ENCODE measurements at regions not wholly inside any gene's neighbourhood (a gene's known extent, or its start where the extent isn't known, plus 50 kb on each side); places are given as distances from the start of the nearest gene placed in this dataset.

DNA sequence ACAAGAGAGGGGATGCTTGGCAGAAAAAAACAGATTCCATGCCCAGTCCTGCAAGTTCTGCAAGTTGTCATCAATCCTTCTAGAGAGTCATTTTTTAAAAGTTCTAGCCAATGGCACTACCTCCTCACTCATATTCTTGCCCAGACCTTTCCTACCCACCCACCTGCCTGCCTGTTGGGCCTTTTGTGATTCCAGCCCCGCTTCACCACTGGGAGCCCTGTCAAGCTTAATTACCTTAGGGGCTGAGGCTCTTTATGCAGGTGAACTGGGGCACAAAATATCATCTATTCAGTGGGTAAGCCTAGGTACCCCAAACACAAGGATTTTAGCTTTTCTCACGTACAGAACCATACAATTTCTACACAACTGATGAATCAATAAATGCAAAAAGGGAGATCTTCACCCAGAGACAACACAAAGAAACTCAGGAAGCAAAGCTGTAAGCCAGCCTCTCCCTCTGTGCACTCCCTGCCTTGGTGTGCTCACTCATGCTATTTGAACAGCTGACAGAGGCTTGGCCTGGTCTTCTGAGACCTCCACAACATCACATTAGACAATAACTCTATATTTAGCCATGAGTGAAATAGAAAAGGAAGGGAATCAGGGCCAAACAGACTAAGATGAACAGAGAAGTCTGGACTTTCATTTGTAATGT lies 222.6 kb downstream of the HTR7 start:
- H3K36me3 ChIP-seq (replicated peaks in 1 of 2): no peaks in the 10 kb centered on the region
- no peak for DNase-seq
- H3K27ac ChIP-seq: no peak overlapping the region
- H3K9me3 ChIP-seq (replicated peaks in 1 of 3): no peaks in the 10 kb centered on the region
- WGBS, 4 donors: 69 to 82% (median 73%) methylated on average over 2 of the region's 2 CpGs
- intact Hi-C loops (cut with DNase I): no loop called here
- no peaks in the 10 kb centered on the region for H3K27me3 ChIP-seq
- TF ChIP-seq, protein P1, sequence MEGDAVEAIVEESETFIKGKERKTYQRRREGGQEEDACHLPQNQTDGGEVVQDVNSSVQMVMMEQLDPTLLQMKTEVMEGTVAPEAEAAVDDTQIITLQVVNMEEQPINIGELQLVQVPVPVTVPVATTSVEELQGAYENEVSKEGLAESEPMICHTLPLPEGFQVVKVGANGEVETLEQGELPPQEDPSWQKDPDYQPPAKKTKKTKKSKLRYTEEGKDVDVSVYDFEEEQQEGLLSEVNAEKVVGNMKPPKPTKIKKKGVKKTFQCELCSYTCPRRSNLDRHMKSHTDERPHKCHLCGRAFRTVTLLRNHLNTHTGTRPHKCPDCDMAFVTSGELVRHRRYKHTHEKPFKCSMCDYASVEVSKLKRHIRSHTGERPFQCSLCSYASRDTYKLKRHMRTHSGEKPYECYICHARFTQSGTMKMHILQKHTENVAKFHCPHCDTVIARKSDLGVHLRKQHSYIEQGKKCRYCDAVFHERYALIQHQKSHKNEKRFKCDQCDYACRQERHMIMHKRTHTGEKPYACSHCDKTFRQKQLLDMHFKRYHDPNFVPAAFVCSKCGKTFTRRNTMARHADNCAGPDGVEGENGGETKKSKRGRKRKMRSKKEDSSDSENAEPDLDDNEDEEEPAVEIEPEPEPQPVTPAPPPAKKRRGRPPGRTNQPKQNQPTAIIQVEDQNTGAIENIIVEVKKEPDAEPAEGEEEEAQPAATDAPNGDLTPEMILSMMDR (IDR thresholded peaks at IDR 0.05): no peak
- TF ChIP-seq POLR2A (IDR thresholded peaks at IDR 0.05): no peak
- H3K4me3 ChIP-seq: no peak overlapping the region
- no peaks in the 10 kb centered on the region for H3K4me1 ChIP-seq (replicated peaks in 1 of 2)

DNA sequence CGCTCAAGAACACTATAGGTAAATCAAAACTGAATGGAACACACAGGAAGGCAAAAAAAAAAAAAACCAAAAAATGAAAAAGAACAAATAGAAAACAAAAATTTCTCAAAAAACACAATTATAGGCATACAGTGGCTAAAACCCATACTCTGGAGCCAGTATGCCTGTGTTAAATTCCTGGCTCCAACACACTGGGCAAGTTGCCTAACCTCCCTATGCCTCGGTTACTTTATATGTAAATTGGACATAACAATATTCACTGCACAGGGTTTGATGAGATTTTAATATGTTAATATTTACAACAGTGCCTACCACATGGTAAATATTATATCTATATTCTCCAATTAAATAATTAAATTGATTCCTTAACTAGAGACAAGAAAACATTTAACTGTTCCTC lies 217.1 kb downstream of the HTR7 start:
- Histone ChIP-seq H3K4me3 (no peak overlapping the region), H3K4me1 (replicated peaks in 1 of 2) (no peaks in the 10 kb centered on the region), H3K27ac (no peak overlapping the region), H3K36me3 (replicated peaks in 1 of 2) (no peaks in the 10 kb centered on the region), H3K27me3 (no peaks in the 10 kb centered on the region), H3K9me3 (replicated peaks in 1 of 3) (no peaks in the 10 kb centered on the region)
- DNase-seq: no peak
- intact Hi-C loops (cut with DNase I): no loop called here
- 87 to 93% (median 92%) methylated on average over 2 of the region's 2 CpGs for WGBS, 4 donors
- TF ChIP-seq POLR2A (IDR thresholded peaks at IDR 0.05): no peak
- TF ChIP-seq, protein P1 (IDR thresholded peaks at IDR 0.05): no peak

DNA sequence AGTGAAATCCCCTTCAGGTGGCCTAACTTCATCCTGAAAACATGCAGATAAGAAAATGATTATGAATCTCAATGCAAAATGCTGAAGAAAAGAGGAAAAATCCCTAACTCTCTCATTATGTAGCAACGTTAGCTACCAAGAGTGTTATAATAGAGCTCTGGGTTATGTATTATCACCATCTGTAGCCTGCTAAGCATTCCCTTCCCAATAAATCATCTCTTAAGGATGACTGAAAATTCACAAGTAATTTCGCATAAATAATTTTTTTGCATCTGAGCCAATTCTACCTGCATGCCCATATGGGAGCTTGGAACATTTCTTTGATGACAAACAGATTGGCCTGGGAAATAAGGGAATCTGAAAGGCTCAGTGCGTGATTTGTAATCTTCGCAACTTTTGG lies 216.1 kb downstream of the HTR7 start:
- Histone ChIP-seq H3K4me1 (replicated peaks in 1 of 2) (no peaks in the 10 kb centered on the region), H3K36me3 (replicated peaks in 1 of 2) (no peaks in the 10 kb centered on the region), H3K4me3 (no peak overlapping the region), H3K27me3 (no peaks in the 10 kb centered on the region), H3K9me3 (replicated peaks in 1 of 3) (no peaks in the 10 kb centered on the region), H3K27ac (no peak overlapping the region)
- 73 to 82% (median 77%) methylated on average over 4 of the region's 4 CpGs for WGBS, 4 donors
- intact Hi-C loops (cut with DNase I): no loop called here
- DNase-seq: no peak
- TF ChIP-seq, protein P1 (IDR thresholded peaks at IDR 0.05): no peak
- no peak for TF ChIP-seq POLR2A (IDR thresholded peaks at IDR 0.05)

DNA sequence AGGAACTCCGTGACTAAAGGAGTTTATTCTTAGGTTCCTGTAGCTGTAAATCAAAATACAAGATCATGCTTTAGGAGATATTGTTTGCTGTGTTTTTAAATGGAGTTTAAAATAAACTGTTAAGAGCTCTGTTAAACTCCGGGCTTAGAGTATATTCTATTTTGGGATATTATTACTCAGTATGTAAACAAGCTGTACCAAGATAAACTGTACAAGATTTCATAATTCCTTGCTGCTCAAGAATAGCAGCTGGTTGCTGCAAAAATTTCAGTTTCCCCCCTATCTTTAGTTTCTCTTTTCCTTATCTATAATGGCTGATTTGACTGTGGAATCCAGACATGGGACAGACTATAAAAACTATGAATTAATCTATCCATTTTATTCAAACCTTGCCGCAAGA lies 215.7 kb downstream of the HTR7 start:
- TF ChIP-seq, protein P1 (IDR thresholded peaks at IDR 0.05): no peak
- no peak for TF ChIP-seq POLR2A (IDR thresholded peaks at IDR 0.05)
- Histone ChIP-seq H3K4me3 (no peak overlapping the region), H3K36me3 (replicated peaks in 1 of 2) (no peaks in the 10 kb centered on the region), H3K4me1 (replicated peaks in 1 of 2) (no peaks in the 10 kb centered on the region), H3K27me3 (no peaks in the 10 kb centered on the region), H3K27ac (no peak overlapping the region), H3K9me3 (replicated peaks in 1 of 3) (no peaks in the 10 kb centered on the region)
- 46 to 57% (median 49%) methylated on average over 3 of the region's 3 CpGs for WGBS, 4 donors
- intact Hi-C loops (cut with DNase I): no loop called here
- no peak for DNase-seq

Measured in adrenal gland (tissue), 9 donors.